Keratinocyte (primary cell): ENCODE measurements at regions not wholly inside any gene's neighbourhood (a gene's known extent, or its start where the extent isn't known, plus 50 kb on each side); places are given as distances from the start of the nearest gene placed in this dataset.

ENCODE experiments used
- EZH2 ChIP-seq: IDR thresholded peaks from one replicate; pipeline ENCODE4 v1.6.1; 2012; ENCODE audit warnings: inconsistent platforms, mild to moderate bottlenecking, low read length, moderate library complexity
- TF ChIP-seq, protein P1 (sequence below), 3 experiments: IDR thresholded peaks in 1 of 3; conservative IDR thresholded peaks in 1 of 3; optimal IDR thresholded peaks in 1 of 3; 2 replicates in 2 of 3; 3 replicates in 1 of 3; pipeline versions ENCODE3 to v1.5.1; 2011; ENCODE audit warnings: low read length in 3 of 3, mild to moderate bottlenecking in 3 of 3, moderate library complexity in 2 of 3, control low read depth in 1 of 3, inconsistent platforms in 1 of 3; ENCODE audit not compliant: insufficient read depth in 2 of 3; ENCODE audit errors: extremely low read depth in 1 of 3

DNA sequence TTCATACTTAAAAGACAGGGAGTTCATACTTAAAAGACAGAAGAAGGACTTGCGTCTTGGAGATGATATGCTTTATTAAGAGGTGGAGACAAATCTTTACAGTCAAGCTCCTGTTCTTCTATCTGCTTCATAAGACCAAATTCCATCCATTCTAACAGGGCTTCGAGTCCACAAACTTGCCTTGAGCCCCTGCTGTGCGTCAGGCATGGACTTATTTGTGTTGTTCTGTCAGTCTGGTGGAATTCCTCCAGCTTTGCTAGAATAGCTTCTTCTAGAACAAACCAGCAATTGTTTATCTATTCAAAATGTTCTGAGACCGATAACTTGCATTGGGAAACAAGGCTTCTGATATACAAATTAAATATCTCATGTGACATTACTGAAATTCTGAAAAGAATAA lies 73.9 kb upstream of the SOX11 start:
- TF ChIP-seq, protein P1, sequence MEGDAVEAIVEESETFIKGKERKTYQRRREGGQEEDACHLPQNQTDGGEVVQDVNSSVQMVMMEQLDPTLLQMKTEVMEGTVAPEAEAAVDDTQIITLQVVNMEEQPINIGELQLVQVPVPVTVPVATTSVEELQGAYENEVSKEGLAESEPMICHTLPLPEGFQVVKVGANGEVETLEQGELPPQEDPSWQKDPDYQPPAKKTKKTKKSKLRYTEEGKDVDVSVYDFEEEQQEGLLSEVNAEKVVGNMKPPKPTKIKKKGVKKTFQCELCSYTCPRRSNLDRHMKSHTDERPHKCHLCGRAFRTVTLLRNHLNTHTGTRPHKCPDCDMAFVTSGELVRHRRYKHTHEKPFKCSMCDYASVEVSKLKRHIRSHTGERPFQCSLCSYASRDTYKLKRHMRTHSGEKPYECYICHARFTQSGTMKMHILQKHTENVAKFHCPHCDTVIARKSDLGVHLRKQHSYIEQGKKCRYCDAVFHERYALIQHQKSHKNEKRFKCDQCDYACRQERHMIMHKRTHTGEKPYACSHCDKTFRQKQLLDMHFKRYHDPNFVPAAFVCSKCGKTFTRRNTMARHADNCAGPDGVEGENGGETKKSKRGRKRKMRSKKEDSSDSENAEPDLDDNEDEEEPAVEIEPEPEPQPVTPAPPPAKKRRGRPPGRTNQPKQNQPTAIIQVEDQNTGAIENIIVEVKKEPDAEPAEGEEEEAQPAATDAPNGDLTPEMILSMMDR (optimal IDR thresholded peaks at IDR 0.05 in 1 of 3, IDR thresholded peaks at IDR 0.05 in 1 of 3, conservative IDR thresholded peaks at IDR 0.05 in 1 of 3; ENCODE audit: extremely low read depth in 1 of 3, insufficient read depth in 2 of 3, low read length in 3 of 3): no peak
- no peak for TF ChIP-seq EZH2
